SKM-1 (cell line): ENCODE measurements at regions not wholly inside any gene's neighbourhood (a gene's known extent, or its start where the extent isn't known, plus 50 kb on each side); places are given as distances from the start of the nearest gene placed in this dataset.

Source experiments
- DNase-seq: peaks from one replicate; lab custom pipeline; 2025; ENCODE audit not compliant: unreplicated experiment; lab: John Stamatoyannopoulos, UW

- DNase-seq, result no peak
These were observed 128.6 kb upstream of the SNX19 start for GRCh38 chr11:131044851-131045250.

- no peak for DNase-seq
These were observed 136.1 kb upstream of the SNX19 start for GRCh38 chr11:131052367-131052766.

- no peak for DNase-seq
These were observed 139.8 kb upstream of the SNX19 start for GRCh38 chr11:131056036-131056435.

- no peak for DNase-seq
These were observed 147.4 kb upstream of the SNX19 start for GRCh38 chr11:131063638-131064037.

DNA sequence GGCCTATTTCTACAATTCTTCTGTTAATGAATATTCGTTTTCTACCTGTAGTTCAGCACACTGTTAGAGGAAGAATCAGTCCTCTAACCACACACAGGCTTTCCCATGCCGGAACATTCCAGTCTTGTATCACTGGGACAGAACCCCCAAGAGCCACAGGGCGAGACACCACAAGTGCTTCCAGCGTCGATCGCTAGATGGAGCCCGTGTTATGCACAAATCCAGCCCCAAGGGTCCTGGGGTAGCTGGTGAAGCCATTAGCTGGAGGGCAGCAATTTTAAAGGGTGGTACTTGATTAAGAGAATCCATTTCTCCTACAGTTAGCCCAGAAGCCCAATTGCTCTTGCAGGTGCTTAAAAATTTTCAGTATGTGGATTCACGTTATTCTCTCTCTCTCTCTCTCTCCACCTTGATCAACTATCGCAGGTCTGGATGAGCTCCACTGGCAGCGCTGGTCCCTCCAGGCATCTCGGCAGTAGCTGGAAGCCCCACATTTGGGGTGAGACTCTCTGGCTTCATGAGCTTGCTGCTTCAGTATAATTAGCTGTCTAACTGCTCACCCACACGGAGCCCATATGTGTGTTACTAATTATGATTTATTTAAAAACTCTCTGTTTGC lies 148.2 kb upstream of the SNX19 start:
- DNase-seq, result peak; percentile 6

GRCh38 chr11:131065435-131066413 lies 149.4 kb upstream of the SNX19 start:
- DNase-seq, result no peak

DNA sequence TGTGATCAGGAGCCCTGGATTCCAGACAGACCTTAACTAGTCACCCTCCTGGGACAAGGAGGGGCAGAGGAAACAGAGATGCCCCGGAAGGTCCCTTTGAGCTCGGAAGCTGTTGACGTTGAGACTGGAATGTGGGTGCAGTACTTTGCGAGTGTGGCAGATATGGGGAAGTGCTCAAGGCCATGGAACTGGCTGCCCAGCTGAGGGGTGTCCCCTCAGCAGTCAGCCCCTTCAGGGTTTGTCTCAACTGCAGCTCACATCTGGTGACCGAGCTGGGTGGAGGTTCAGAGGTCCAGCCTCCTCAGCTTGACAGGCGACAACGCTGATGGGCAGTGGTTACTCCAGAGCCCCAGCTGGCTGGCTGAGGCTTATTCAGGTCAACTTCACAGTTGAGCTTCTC lies 150.3 kb upstream of the SNX19 start:
- DNase-seq, result no peak

DNA sequence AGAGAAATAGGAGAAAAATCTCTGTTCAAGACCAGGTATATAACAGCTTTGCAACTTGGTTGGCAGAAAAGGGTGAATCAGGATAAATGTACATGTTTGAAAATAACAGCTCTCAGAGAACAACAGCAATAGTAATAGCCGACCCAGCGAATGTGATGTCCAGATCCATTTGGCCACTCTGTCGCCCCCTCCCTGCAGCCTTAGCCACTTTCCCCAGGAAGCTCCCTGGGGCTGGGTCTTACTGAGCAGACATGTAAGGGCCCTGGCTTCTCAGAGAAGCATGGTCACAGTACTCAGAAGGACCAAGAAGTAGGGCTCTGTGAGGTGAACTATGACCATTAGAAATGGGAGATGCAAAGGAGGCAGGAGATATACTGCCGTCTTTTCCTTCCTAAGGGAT lies 154.1 kb upstream of the SNX19 start:
- no peak for DNase-seq

DNA sequence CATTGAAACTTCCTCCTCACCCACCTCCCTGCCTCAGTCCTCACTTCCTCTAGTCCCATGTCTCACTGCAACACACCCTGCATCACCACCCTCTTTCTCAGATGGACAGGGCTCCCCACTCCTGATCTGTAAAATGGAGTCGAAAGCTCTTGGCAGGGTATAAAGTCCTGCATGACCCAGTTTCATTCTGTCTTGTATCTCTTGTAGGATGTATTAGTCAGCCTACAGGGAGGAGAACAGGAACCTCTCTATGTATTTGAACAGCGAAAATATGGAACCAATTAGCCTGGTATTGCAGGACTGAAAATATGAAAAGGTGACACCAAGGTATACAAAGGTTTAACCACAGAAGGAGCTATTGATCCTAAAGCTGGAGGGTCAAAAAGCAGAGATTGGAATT lies 156.9 kb upstream of the SNX19 start:
- no peak for DNase-seq

DNA sequence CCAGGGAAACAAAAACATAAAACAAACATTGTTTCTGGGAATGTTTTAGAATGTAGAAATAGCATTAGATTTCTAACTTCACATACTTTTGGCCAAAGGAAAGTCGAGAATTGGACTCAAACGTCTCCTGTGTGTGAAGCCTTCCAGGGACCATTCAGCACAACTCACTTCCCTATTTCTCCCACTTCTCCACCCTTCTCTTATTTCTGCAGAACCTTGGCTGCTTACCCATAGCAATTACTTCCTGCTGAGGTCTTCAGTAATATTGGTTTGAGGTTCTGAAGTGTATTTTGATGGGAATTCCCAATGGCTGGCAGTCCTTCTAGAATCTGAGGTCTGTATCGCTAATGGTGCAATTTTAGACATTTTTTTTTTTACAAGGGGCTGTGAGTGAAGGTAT lies 158.3 kb upstream of the SNX19 start:
- no peak for DNase-seq

DNA sequence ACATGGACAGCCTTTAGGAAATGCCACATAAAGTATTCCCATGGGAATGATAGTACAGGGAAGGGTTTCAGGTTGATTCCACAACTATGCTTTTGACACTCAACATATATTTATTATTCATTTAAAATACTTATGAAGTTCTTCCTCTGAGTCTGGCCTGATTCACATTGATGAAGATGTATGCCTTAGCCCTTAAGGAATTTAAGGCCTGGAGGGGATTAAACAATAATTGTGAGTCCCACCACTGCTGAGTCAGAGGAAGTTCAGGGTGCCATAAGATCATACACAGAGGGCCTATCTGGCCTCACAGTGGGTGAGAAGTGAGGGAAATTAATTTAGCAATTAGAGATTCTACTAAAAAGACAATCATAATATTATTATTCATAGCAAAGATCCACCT lies 161.1 kb upstream of the SNX19 start:
- no peak for DNase-seq

- DNase-seq, result no peak
These were observed 162.8 kb upstream of the SNX19 start for GRCh38 chr11:131079036-131079435.

- no peak for DNase-seq
These were observed 173.5 kb upstream of the SNX19 start for GRCh38 chr11:131089727-131090245.

DNA sequence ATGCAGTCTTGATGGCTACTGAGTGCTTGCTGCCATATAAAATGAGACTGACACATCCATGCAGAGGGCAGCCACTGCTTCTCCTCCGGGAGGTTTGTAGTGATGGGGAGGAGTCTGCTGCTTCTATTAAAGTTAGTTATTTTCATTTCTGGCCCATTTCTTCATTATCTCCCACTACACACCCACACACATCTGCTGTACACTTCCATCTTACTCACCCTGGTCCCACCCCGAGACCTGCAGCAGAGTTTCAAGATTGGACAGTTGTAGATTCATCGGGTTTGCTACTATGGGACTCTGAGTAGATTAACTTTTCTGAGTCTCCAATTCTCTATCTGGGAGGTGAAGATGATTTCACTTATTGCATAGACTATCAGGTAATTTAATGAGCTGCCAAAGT lies 176.2 kb upstream of the SNX19 start:
- DNase-seq, result no peak

- DNase-seq, result no peak
These were observed 178.5 kb upstream of the SNX19 start for GRCh38 chr11:131094827-131095226.

DNA sequence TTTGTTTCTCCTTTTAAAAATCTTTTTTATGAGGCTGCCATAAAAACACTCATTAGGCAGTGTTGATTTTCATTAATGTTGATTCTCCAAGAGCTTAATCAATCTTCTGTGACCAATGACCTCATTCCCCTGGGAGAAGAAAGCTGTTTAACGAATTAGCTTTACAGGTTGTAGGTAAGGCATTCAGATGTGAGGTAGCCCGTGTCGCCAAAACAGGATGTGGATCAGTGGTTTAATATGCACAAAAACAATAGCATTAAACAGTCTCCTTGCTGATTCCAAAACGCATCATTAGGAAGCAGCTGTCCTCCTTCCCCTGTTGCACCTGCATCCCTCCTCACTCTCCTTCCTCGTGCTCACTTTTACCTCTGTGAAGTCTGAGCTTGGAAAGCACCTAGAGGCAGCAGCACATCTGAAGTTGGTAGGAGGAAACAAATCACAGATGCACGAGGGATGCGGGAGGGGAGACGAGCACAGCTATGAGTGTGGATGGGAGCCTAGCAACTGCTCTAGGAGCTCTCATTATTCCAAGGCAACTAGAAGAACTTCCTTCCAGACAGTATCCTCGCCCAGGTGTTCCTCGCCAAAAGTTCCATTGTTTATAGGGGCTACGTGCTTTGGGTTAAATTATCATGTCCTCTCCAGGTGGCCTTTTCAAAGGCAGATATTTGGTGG lies 179.4 kb upstream of the SNX19 start:
- DNase-seq, result no peak

DNA sequence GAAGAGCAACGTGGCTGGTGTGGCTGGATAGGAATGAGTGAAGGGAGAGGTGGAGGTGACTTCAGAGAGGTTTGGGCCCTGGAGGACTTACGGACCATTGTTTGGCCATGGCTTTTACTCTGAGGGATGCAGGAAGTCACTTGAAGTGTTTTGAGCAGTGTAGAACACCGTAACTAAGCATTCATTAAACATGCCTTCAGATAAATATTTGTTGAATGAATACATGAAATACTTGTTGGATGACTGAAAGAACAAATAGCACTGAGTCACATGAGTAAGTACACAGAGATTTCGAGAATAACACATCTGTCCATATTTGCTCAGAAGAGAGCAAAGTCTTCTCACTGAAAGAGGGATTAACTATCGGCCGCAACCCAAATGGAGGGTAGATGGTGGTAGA lies 182.7 kb upstream of the SNX19 start:
- DNase-seq, result no peak

DNA sequence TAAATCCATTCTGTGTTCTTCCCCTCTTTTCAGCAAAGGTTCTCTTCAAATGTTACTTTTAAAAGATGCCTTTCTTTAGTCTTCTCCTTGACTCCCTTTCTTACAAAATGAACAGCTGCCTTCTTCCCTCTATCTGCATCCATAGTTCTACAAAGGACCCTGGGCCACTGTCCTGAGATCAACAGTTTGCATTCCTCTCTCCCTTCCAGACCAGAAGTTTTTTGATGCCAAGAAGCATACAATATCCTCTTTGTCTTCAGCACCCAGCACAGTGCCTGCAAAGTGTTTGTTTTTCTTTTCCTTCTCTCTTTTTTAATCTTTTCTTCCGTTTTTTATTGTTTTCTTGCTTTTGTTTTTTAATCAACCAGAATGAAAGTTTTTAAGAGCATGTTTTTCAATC lies 183.5 kb upstream of the SNX19 start:
- no peak for DNase-seq

DNA sequence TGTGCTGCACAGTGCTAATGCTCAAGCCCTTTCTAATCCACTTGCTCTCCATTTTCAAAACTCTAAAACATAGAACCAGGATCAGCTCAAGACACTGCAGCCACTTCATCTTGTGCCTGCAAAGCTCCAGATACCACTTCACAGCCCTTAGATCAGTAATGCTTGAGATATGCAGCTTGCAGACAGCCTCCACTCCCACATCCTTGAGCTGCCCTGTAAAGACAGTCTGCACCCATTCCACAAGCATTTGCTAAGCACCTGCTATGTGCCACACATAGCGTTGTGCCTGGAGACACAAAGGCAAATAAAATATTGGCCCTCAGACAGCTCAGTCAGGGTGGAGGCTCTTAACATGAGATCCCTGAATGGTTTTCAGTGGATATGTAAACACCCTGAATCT lies 192.5 kb upstream of the SNX19 start:
- DNase-seq, result no peak

DNA sequence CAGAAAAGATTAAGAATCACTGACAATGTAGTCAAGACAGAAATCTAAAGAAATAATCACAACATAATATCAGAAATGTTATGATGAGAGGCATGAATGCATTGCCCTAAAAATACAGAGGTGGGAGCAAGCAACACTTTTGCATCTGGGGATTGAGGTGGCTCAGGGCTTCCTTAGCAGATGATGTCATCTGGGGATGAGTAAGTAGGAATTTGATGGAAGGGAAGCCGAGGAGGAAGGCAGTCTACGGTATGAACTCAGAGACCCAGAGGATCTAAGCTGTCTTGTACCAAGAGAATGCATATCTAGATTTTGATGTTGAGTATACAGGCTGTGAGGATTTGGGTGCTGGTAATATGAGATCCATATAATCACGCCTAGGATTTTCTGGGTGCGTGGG lies 193.0 kb upstream of the SNX19 start:
- DNase-seq, result no peak

DNA sequence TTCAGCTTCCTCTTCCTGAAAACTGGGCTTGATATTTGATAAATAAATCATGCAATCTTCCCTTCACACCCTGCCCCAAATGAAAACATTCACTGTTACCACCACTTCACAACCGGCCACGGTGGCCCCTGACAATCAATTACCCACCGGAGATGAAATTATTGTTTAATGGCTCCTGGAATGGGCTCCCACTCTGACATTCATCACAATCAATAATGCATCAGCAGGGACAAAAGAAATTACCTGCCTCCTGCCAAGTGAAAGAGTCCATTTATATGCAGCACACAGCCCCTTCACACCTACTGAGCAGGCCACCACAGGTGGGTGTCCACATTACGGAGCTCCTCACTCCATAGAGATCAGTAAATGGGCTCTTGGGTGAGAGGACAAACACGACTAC lies 193.5 kb upstream of the SNX19 start:
- DNase-seq, result no peak

DNA sequence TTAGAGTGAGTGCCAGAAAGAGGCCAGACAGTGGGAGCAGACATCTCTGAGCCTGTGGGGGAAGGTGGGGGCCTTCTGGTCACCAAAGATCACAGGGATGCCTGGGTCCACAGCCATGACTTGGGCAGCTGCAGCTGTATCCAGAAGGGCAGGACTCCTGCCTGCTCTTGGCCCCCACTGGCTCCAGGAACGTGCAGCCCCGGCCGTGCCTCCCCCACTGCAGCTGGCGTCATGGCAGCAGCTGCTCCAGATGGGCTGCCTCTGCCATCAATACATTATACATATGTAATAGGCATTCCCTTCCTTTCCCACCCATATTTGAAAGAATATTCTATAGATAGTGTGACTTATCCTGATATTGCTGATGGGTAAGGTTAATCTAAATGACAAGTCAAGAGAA lies 195.5 kb upstream of the SNX19 start:
- no peak for DNase-seq
